Neutrophil (primary cell): ENCODE measurements at regions not wholly inside any gene's neighbourhood (a gene's known extent, or its start where the extent isn't known, plus 50 kb on each side); places are given as distances from the start of the nearest gene placed in this dataset.
A peak's percentile ranks its signal among the peaks of the same experiment; 100 is the strongest.

Experiments used
- H3K27ac ChIP-seq: fragments of 200-600 bp; sonication (generic); 2 replicates; pipeline ENCODE4 v1.5.1; 2016; ENCODE audit warnings: mild to moderate bottlenecking, moderate library complexity
- H3K27me3 ChIP-seq: fragments of 200-600 bp; sonication (generic); 2 replicates; pipeline ENCODE4 v1.6.0; 2016; ENCODE audit warnings: mild to moderate bottlenecking
- H3K36me3 ChIP-seq: fragments of 200-600 bp; sonication (generic); 2 replicates; pipeline ENCODE4 v1.5.1; 2017
- H3K4me1 ChIP-seq, 2 experiments: fragments of 200-600 bp in 1 of 2; sonication (generic) in 1 of 2; 1 replicate in 1 of 2; 2 replicates in 1 of 2; pipeline versions ENCODE4 v1.5.1 to v1.6.1; 2013 to 2016; ENCODE audit warnings: low read depth in 1 of 2, low read length in 1 of 2, mild to moderate bottlenecking in 1 of 2, moderate library complexity in 1 of 2; ENCODE audit not compliant: control insufficient read depth in 1 of 2, insufficient read depth in 1 of 2
- H3K4me3 ChIP-seq, 2 experiments: fragments of 200-600 bp in 1 of 2; sonication (generic) in 1 of 2; 1 replicate in 1 of 2; 2 replicates in 1 of 2; pipeline ENCODE4 v1.5.1; 2013 to 2016; ENCODE audit warnings: low read depth in 1 of 2, low read length in 1 of 2, mild to moderate bottlenecking in 1 of 2, moderate library complexity in 1 of 2
- H3K9me3 ChIP-seq: fragments of 200-600 bp; sonication (generic); 2 replicates; pipeline ENCODE4 v1.5.1; 2016
- CTCF ChIP-seq: fragments of 200-600 bp; sonication (generic); IDR thresholded peaks from 2 replicates; pipeline ENCODE4 v1.5.1; 2016; ENCODE audit warnings: antibody characterized with exemption

GRCh38 chr5:124652514-124652819, 94.0 kb downstream of the ZNF608 start:
- H3K9me3 ChIP-seq = no peaks in the 10 kb centered on the region
- H3K27me3 ChIP-seq = peaks cover 41% of the 10 kb centered on the region
- H3K27ac ChIP-seq = no peak overlapping the region
- H3K36me3 ChIP-seq = no peaks in the 10 kb centered on the region
- peaks cover 40 to 43% of the 10 kb centered on the region in 2 experiments for H3K4me1 ChIP-seq
- TF ChIP-seq CTCF = no peak
- H3K4me3 ChIP-seq = no peak overlapping the region

DNA sequence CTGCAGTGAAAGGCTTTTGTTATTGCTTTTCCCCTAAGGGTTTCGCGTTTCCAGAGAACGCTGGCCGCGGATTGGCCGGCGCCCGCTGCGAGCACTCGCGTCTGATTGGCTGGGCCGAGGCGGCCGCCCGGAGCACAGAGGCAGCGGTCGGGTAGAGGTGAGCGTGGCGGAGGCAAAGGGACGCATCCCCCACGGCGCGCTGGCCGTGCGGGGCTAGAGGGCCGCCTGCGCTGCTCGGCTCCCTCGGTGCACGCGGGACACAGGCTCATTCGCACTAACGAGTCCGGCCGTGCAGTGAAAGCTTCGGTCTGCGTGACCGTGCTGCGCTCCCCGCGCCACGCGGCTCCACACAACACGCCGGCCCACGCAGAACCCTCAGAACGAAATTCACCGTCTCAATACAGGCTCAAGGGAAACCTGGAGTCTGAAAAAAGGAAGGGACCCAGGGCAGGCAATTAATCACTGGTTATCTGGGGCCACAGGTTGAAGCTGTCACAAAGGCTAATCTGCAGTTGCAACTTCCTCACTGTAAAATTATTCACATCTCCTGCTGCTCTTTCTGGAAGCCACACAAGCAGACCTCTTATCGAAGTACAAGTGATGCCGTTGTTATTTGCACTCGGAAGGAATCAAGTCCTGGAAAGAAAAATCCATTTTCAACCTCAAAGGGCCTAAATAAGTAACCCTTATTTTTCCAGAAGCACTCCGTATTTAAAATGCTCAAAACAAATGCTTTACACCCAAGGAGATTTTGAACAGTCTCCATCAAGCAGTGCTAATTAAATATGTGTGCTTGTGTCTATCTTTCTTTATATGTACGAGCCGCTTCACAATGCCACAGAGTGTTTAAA, 94.6 kb downstream of the ZNF608 start:
- TF ChIP-seq CTCF = no peak
- Histone ChIP-seq H3K9me3 (no peaks in the 10 kb centered on the region), H3K4me1 (peaks cover 40 to 43% of the 10 kb centered on the region in 2 experiments), H3K4me3 (peak overlapping the region; percentile 66 to 74), H3K36me3 (no peaks in the 10 kb centered on the region), H3K27me3 (peaks cover 46% of the 10 kb centered on the region), H3K27ac (peak overlapping the region; percentile 26)

- Histone ChIP-seq H3K27me3 (peaks cover 54% of the 10 kb centered on the region), H3K9me3 (no peaks in the 10 kb centered on the region), H3K27ac (peak overlapping the region; percentile 26), H3K4me1 (peaks cover 40 to 43% of the 10 kb centered on the region in 2 experiments), H3K4me3 (peak overlapping the region; percentile 66 to 74), H3K36me3 (no peaks in the 10 kb centered on the region)
- TF ChIP-seq CTCF = no peak
These were observed 95.3 kb downstream of the ZNF608 start for GRCh38 chr5:124650951-124651662.

GRCh38 chr5:124650147-124650561, 96.3 kb downstream of the ZNF608 start:
- no peaks in the 10 kb centered on the region for H3K9me3 ChIP-seq
- H3K4me1 ChIP-seq = peaks cover 40 to 43% of the 10 kb centered on the region in 2 experiments
- H3K4me3 ChIP-seq = peak overlapping the region; percentile 40 to 42
- H3K27ac ChIP-seq = peak overlapping the region; percentile 74
- TF ChIP-seq CTCF = no peak
- H3K27me3 ChIP-seq = peaks cover 56% of the 10 kb centered on the region
- H3K36me3 ChIP-seq = no peaks in the 10 kb centered on the region

DNA sequence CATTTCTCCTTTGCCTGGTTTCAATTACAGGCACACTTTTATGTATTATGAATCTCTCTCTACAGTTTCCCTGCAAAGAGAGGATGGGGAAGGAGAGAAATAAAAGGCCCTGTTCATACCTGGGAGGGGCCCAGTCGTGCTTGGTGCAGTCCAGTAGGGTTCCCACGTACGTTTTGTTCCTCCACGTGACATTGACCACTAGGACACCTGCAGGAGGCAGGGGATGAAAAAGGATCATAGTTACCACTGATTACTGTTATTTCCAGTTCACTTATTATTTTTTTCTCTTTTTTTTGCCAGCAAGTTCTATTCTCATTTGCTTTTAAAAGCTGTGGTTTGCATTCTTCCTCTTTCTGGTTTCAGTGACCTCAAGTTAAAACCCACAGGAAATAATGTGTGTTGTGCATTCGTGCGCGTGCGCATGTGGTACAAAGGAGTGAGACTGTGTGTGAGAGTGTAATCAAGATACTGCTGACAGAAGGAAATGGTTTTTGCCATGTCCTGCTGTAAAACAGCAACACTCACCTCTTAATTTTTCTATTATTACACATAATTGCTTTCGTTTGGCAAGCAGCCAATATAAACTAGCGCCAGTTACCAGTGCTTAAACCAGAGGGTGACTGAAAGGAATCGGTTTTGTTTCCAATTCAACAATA, 96.8 kb downstream of the ZNF608 start:
- Histone ChIP-seq H3K4me3 (peak overlapping the region; percentile 40 to 42), H3K27me3 (peaks cover 61% of the 10 kb centered on the region), H3K36me3 (no peaks in the 10 kb centered on the region), H3K4me1 (peaks cover 40 to 43% of the 10 kb centered on the region in 2 experiments), H3K27ac (peak overlapping the region; percentile 74), H3K9me3 (no peaks in the 10 kb centered on the region)
- TF ChIP-seq CTCF = no peak
